HCT116 (cell line): ENCODE measurements at regions not wholly inside any gene's neighbourhood (a gene's known extent, or its start where the extent isn't known, plus 50 kb on each side); places are given as distances from the start of the nearest gene placed in this dataset.

ENCODE experiments used
- ATAC-seq: fragments of 200-7000 bp; cut with Tn5 transposase; 2 replicates; pipeline ENCODE4 v1.9.1; 2020; ENCODE audit warnings: mild to moderate bottlenecking, moderate library complexity
- BruUV-seq: library from RNA; stranded (reverse); fragments of 400-500 nt; replicated peaks from 2 replicates; lab custom pipeline; 2021; lab: Mats Ljungman, UMichigan
- CTCF ChIA-PET: fragments of 300-600 bp; sonication (Branson Sonifier 250); formaldehyde crosslinking; loops from one replicate; lab custom pipeline; 2021; ENCODE audit warnings: antibody characterized with exemption; lab: Charles Lee
- POLR2A ChIA-PET: fragments of 300-600, 350-600 bp; sonication (Branson Sonifier 250); formaldehyde crosslinking; loops from one replicate; lab custom pipeline; 2021; ENCODE audit warnings: antibody characterized with exemption; lab: Charles Lee
- RAD21 ChIA-PET, 2 experiments: fragments of 300-600 bp; sonication (Branson Sonifier 250); formaldehyde crosslinking; loops; one replicate each; lab custom pipeline; 2023; ENCODE audit warnings: low total read pairs in 2 of 2; ENCODE audit not compliant: uncharacterized antibody in 2 of 2, unreplicated experiment in 2 of 2, low non-redundant PET in 1 of 2; lab: Charles Lee
- DNase-seq: peaks from one replicate; pipeline ENCODE4 v3.0.0-alpha.2; 2010; ENCODE audit warnings: low read depth, low spot score
- H2AFZ ChIP-seq: fragments of 200-600 bp; shearing (Covaris generic), sonication (generic); 2 replicates; pipeline ENCODE4 v1.6.1; 2017; ENCODE audit warnings: low read depth, mixed run types, mixed read lengths, antibody characterized with exemption, low read length; ENCODE audit not compliant: poor library complexity, severe bottlenecking
- H3K27ac ChIP-seq: 2 replicates; pipeline ENCODE4 v1.5.1; 2012; ENCODE audit warnings: low read depth, low read length
- H3K27me3 ChIP-seq: fragments of 200-600 bp; sonication (generic); 2 replicates; pipeline ENCODE4 v1.6.1; 2016; ENCODE audit warnings: mixed run types, low read length, mixed read lengths; ENCODE audit not compliant: insufficient read depth
- H3K36me3 ChIP-seq, 2 experiments: fragments of 200-500 bp in 1 of 2; fragments of 200-600 bp in 1 of 2; sonication (Bioruptor generic) in 1 of 2; sonication (generic) in 1 of 2; 2 replicates each; pipeline versions ENCODE4 v1.5.1 to v1.6.1; 2014 to 2016; ENCODE audit warnings: low read length in 2 of 2, inconsistent platforms in 1 of 2, mixed read lengths in 1 of 2, mixed run types in 1 of 2; ENCODE audit not compliant: insufficient read depth in 2 of 2, control insufficient read depth in 1 of 2
- H3K4me1 ChIP-seq, 2 experiments: fragments of 200-600 bp in 1 of 2; sonication (generic) in 1 of 2; 2 replicates each; pipeline versions ENCODE4 v1.5.1 to v1.6.1; 2012 to 2017; ENCODE audit warnings: low read length in 2 of 2, inconsistent platforms in 1 of 2, mild to moderate bottlenecking in 1 of 2, mixed read lengths in 1 of 2, mixed run types in 1 of 2, moderate library complexity in 1 of 2; ENCODE audit not compliant: insufficient read depth in 2 of 2, control insufficient read depth in 1 of 2
- H3K4me2 ChIP-seq: fragments of 200-600 bp; sonication (generic); 2 replicates; pipeline ENCODE4 v1.6.1; 2017; ENCODE audit warnings: mixed run types, low read length, mixed read lengths
- H3K4me3 ChIP-seq, 2 experiments: fragments of 200-600 bp in 1 of 2; sonication (generic) in 1 of 2; replicated peaks in 1 of 2; 2 replicates each; pipeline ENCODE4 v1.5.1; 2011 to 2016; ENCODE audit warnings: low read length in 2 of 2, control low read depth in 1 of 2, low read depth in 1 of 2, mild to moderate bottlenecking in 1 of 2, mixed read lengths in 1 of 2, mixed run types in 1 of 2
- H3K79me2 ChIP-seq: fragments of 200-600 bp; sonication (generic); 2 replicates; pipeline ENCODE4 v1.6.1; 2017; ENCODE audit warnings: mild to moderate bottlenecking, mixed run types, low read length, moderate library complexity, mixed read lengths; ENCODE audit not compliant: insufficient read depth
- H3K9ac ChIP-seq: fragments of 200-600 bp; sonication (generic); 2 replicates; pipeline ENCODE4 v1.6.1; 2016; ENCODE audit warnings: low read length, mixed read lengths
- H3K9me2 ChIP-seq: fragments of 200-600 bp; sonication (generic), shearing (Covaris generic); 2 replicates; pipeline ENCODE4 v1.6.1; 2017; ENCODE audit warnings: mixed run types, mild to moderate bottlenecking, moderate library complexity; ENCODE audit not compliant: insufficient read depth
- H3K9me3 ChIP-seq, 2 experiments: fragments of 200-500 bp in 1 of 2; fragments of 200-600 bp in 1 of 2; sonication (Bioruptor generic) in 1 of 2; sonication (generic) in 1 of 2; 2 replicates each; pipeline ENCODE4 v1.6.1; 2014 to 2017; ENCODE audit warnings: low read length in 2 of 2, mixed read lengths in 2 of 2, inconsistent platforms in 1 of 2, low read depth in 1 of 2, mild to moderate bottlenecking in 1 of 2, mixed run types in 1 of 2, moderate library complexity in 1 of 2; ENCODE audit not compliant: control insufficient read depth in 1 of 2, insufficient read depth in 1 of 2
- H4K20me1 ChIP-seq: fragments of 200-600 bp; sonication (generic), shearing (Covaris generic); 2 replicates; pipeline ENCODE4 v1.6.1; 2017; ENCODE audit warnings: mixed run types, mild to moderate bottlenecking, moderate library complexity; ENCODE audit not compliant: insufficient read depth
- ATF3 ChIP-seq: IDR thresholded peaks from 2 replicates; pipeline ENCODE4 v1.6.1; 2012
- CBX3 ChIP-seq: IDR thresholded peaks from 2 replicates; pipeline ENCODE4 v1.6.1; 2012; ENCODE audit warnings: low read depth
- CEBPB ChIP-seq: IDR thresholded peaks from 2 replicates; pipeline ENCODE4 v1.6.1; 2012; ENCODE audit warnings: low read depth
- EGR1 ChIP-seq: IDR thresholded peaks from 2 replicates; pipeline ENCODE4 v1.6.1; 2012; ENCODE audit warnings: low read depth
- EZH2 ChIP-seq: fragments of 200-600 bp; sonication (generic); IDR thresholded peaks from 2 replicates; pipeline ENCODE4 v1.6.1; 2017; ENCODE audit warnings: antibody characterized with exemption, mixed run types
- FOSL1 ChIP-seq: IDR thresholded peaks from 2 replicates; pipeline ENCODE4 v1.6.1; 2012; ENCODE audit warnings: low read depth
- MAX ChIP-seq: IDR thresholded peaks from 2 replicates; pipeline ENCODE4 v1.6.1; 2012
- POLR2AphosphoS5 ChIP-seq: IDR thresholded peaks from 2 replicates; pipeline ENCODE4 v1.6.1; 2011; ENCODE audit warnings: mild to moderate bottlenecking, low read depth, low read length, moderate library complexity
- RAD21 ChIP-seq: IDR thresholded peaks from 2 replicates; pipeline ENCODE4 v1.6.1; 2012; ENCODE audit warnings: low read depth, mild to moderate bottlenecking
- SRF ChIP-seq: IDR thresholded peaks from 2 replicates; pipeline ENCODE4 v1.6.1; 2012; ENCODE audit warnings: low read depth
- TCF7L2 ChIP-seq: IDR thresholded peaks from 2 replicates; pipeline ENCODE4 v1.7.0; 2011; ENCODE audit warnings: borderline replicate concordance, inconsistent platforms; ENCODE audit not compliant: insufficient read depth, insufficient read length; ENCODE audit errors: extremely low read depth
- YY1 ChIP-seq: IDR thresholded peaks from 2 replicates; pipeline ENCODE4 v1.6.1; 2011; ENCODE audit warnings: low read length, low read depth, moderate library complexity, mild to moderate bottlenecking; ENCODE audit not compliant: insufficient replicate concordance; ENCODE audit errors: extremely low read depth
- ZBTB33 ChIP-seq: IDR thresholded peaks from 2 replicates; pipeline ENCODE4 v1.6.1; 2011; ENCODE audit warnings: mild to moderate bottlenecking, low read length, moderate library complexity; ENCODE audit not compliant: insufficient replicate concordance; ENCODE audit errors: extremely low read depth
- ZFX ChIP-seq: fragments of 450-650 bp; IDR thresholded peaks from 2 replicates; pipeline ENCODE4 v1.6.1; 2017
- intact Hi-C: fragments of 100-400 bp; cut with micrococcal nuclease; formaldehyde crosslinking; loops from 2 replicates; pipeline ENCODE4 v1.10.0; 2022
- TF ChIP-seq, protein P1 (sequence below): IDR thresholded peaks from 2 replicates; pipeline ENCODE4 v1.6.1; 2012; ENCODE audit warnings: low read depth

- TF ChIP-seq MAX (peak; percentile 44; the same call in 1 of the 2 replicates), EZH2 (no peak), POLR2AphosphoS5 (no peak)
Measured at GRCh38 chr6:11392778-11393507, 144.6 kb upstream of the TMEM170B start (continued).

GRCh38 chr6:11391934-11392777 lies 145.4 kb upstream of the TMEM170B start:
- no peaks in the 10 kb centered on the region for H4K20me1 ChIP-seq
- ATAC-seq (no peak), DNase-seq (no peak)
- no TSS peak for BruUV-seq
- intact Hi-C loops: no loop called here
- no peak overlapping the region for H3K9ac ChIP-seq
- H3K4me1 ChIP-seq: peaks cover 4 to 17% of the 10 kb centered on the region in 2 experiments; a peak in 3 of 4 replicates
- no peak overlapping the region; the same call in 1 of the 2 replicates for H3K4me2 ChIP-seq
- ChIA-PET POLR2A (no interaction called here), RAD21 (no interaction called here), CTCF (no interaction called here)
- no peak overlapping the region for H2AFZ ChIP-seq
- no peaks in the 10 kb centered on the region for H3K9me3 ChIP-seq
- H3K36me3 ChIP-seq: no peaks in the 10 kb centered on the region
- no peak overlapping the region for H3K27ac ChIP-seq
- no peaks in the 10 kb centered on the region for H3K9me2 ChIP-seq
- no peaks in the 10 kb centered on the region for H3K27me3 ChIP-seq
- H3K79me2 ChIP-seq: no peaks in the 10 kb centered on the region
- H3K4me3 ChIP-seq: no peak overlapping the region
- TF ChIP-seq YY1 (no peak), SRF (no peak), EGR1 (no peak), MAX (no peak), CEBPB (no peak), RAD21 (no peak), CBX3 (no peak), EZH2 (no peak), TCF7L2 (no peak), ZFX (no peak), ATF3 (no peak), POLR2AphosphoS5 (no peak), FOSL1 (no peak), ZBTB33 (no peak)
- TF ChIP-seq, protein P1, sequence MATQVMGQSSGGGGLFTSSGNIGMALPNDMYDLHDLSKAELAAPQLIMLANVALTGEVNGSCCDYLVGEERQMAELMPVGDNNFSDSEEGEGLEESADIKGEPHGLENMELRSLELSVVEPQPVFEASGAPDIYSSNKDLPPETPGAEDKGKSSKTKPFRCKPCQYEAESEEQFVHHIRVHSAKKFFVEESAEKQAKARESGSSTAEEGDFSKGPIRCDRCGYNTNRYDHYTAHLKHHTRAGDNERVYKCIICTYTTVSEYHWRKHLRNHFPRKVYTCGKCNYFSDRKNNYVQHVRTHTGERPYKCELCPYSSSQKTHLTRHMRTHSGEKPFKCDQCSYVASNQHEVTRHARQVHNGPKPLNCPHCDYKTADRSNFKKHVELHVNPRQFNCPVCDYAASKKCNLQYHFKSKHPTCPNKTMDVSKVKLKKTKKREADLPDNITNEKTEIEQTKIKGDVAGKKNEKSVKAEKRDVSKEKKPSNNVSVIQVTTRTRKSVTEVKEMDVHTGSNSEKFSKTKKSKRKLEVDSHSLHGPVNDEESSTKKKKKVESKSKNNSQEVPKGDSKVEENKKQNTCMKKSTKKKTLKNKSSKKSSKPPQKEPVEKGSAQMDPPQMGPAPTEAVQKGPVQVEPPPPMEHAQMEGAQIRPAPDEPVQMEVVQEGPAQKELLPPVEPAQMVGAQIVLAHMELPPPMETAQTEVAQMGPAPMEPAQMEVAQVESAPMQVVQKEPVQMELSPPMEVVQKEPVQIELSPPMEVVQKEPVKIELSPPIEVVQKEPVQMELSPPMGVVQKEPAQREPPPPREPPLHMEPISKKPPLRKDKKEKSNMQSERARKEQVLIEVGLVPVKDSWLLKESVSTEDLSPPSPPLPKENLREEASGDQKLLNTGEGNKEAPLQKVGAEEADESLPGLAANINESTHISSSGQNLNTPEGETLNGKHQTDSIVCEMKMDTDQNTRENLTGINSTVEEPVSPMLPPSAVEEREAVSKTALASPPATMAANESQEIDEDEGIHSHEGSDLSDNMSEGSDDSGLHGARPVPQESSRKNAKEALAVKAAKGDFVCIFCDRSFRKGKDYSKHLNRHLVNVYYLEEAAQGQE: no peak
